HFFc6 (cell line): ENCODE measurements at regions not wholly inside any gene's neighbourhood (a gene's known extent, or its start where the extent isn't known, plus 50 kb on each side); places are given as distances from the start of the nearest gene placed in this dataset.

Experiments
- DNase-seq: peaks from one replicate; pipeline ENCODE4 v3.0.0-alpha.2; 2018
- H3K27ac Mint-ChIP-seq: 2 replicates; pipeline ENCODE4 v1.8.0; 2020; ENCODE audit warnings: mild to moderate bottlenecking, mixed read lengths
- H3K27me3 Mint-ChIP-seq: 2 replicates; pipeline ENCODE4 v1.8.0; 2021; ENCODE audit warnings: mild to moderate bottlenecking, moderate library complexity, mixed read lengths; ENCODE audit not compliant: insufficient read depth
- H3K36me3 Mint-ChIP-seq: 2 replicates; pipeline ENCODE4 v1.8.0; 2021; ENCODE audit warnings: low read depth, mixed read lengths
- H3K4me1 Mint-ChIP-seq: 2 replicates; pipeline ENCODE4 v1.8.0; 2020; ENCODE audit warnings: low read depth, mixed read lengths
- H3K4me3 Mint-ChIP-seq: 2 replicates; pipeline ENCODE4 v1.8.0; 2020; ENCODE audit warnings: mild to moderate bottlenecking, moderate library complexity, mixed read lengths
- H3K9me3 Mint-ChIP-seq: 2 replicates; pipeline ENCODE4 v1.8.0; 2020; ENCODE audit warnings: mild to moderate bottlenecking, mixed read lengths
- TF ChIP-seq, protein P1 (sequence below): fragments of 200-600 bp; sonication (generic); IDR thresholded peaks from 2 replicates; pipeline ENCODE4 v1.5.0; 2021; ENCODE audit warnings: antibody characterized with exemption, mild to moderate bottlenecking

- Mint-ChIP-seq H3K4me1 (no peaks in the 10 kb centered on the region), H3K9me3 (no peaks in the 10 kb centered on the region), H3K27me3 (no peaks in the 10 kb centered on the region), H3K27ac (no peak overlapping the region), H3K4me3 (no peak overlapping the region), H3K36me3 (no peaks in the 10 kb centered on the region)
- TF ChIP-seq, protein P1, sequence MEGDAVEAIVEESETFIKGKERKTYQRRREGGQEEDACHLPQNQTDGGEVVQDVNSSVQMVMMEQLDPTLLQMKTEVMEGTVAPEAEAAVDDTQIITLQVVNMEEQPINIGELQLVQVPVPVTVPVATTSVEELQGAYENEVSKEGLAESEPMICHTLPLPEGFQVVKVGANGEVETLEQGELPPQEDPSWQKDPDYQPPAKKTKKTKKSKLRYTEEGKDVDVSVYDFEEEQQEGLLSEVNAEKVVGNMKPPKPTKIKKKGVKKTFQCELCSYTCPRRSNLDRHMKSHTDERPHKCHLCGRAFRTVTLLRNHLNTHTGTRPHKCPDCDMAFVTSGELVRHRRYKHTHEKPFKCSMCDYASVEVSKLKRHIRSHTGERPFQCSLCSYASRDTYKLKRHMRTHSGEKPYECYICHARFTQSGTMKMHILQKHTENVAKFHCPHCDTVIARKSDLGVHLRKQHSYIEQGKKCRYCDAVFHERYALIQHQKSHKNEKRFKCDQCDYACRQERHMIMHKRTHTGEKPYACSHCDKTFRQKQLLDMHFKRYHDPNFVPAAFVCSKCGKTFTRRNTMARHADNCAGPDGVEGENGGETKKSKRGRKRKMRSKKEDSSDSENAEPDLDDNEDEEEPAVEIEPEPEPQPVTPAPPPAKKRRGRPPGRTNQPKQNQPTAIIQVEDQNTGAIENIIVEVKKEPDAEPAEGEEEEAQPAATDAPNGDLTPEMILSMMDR: no peak
- DNase-seq: no peak
Measured at GRCh38 chr7:112596981-112597380, 116.2 kb downstream of the LSMEM1 start.

GRCh38 chr7:112603673-112604072 is 122.9 kb downstream of the LSMEM1 start:
- Mint-ChIP-seq H3K4me1 (no peaks in the 10 kb centered on the region), H3K36me3 (no peaks in the 10 kb centered on the region), H3K27ac (no peak overlapping the region), H3K4me3 (no peak overlapping the region), H3K9me3 (no peaks in the 10 kb centered on the region), H3K27me3 (no peaks in the 10 kb centered on the region)
- no peak for DNase-seq
- TF ChIP-seq, protein P1: no peak

DNA sequence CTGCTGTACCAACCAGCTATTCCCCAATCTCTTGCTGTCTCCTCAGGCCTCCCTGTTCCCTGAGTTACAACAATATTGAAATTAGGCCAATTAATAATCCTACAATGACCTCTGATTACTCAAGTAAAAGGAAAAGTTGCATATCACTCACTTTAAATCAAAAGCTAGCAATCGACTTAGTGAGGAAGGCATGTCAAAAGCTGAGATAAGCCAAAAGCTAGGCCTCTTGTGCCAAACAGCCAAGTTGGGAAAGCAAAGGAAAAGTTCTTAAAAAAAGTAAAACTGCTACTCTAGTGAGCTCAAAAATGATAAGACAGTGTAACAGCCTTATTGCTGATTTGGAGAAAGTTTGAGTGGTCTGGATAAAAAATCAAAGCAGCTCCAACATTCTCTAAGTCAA is 129.8 kb downstream of the LSMEM1 start:
- H3K27me3 Mint-ChIP-seq: peaks cover 2% of the 10 kb centered on the region; the same call in 1 of the 2 replicates
- H3K4me3 Mint-ChIP-seq: no peak overlapping the region
- H3K36me3 Mint-ChIP-seq: no peaks in the 10 kb centered on the region
- no peak overlapping the region for H3K27ac Mint-ChIP-seq
- H3K9me3 Mint-ChIP-seq: no peaks in the 10 kb centered on the region; the same call in 1 of the 2 replicates
- DNase-seq: no peak
- H3K4me1 Mint-ChIP-seq: no peaks in the 10 kb centered on the region
- TF ChIP-seq, protein P1: no peak

DNA sequence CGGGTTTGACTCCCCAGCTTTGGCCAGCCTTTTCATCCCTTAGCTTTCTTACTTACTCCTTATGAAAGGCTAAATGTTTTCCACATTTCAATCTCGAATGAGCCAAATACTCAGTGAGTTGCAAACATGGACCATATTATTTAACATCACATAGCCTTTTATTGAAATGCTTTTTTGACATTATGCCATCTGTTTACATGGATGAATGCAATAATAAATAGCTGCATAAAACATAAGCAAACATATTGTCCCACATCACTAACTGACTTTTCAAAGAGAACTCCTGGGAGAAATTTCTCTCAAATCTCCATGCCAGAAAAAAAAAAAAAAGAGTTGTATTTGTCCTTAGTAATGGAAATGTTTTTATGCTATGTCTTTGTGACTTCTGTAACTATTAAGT is 134.9 kb downstream of the LSMEM1 start:
- no peaks in the 10 kb centered on the region for H3K27me3 Mint-ChIP-seq
- DNase-seq: no peak
- no peak overlapping the region for H3K4me3 Mint-ChIP-seq
- H3K4me1 Mint-ChIP-seq: no peaks in the 10 kb centered on the region
- H3K27ac Mint-ChIP-seq: no peak overlapping the region
- H3K9me3 Mint-ChIP-seq: peaks cover 9% of the 10 kb centered on the region; the same call in 1 of the 2 replicates
- TF ChIP-seq, protein P1: no peak
- no peaks in the 10 kb centered on the region for H3K36me3 Mint-ChIP-seq

GRCh38 chr7:112616295-112616694 is 135.5 kb downstream of the LSMEM1 start:
- TF ChIP-seq, protein P1: no peak
- Mint-ChIP-seq H3K27me3 (no peaks in the 10 kb centered on the region), H3K36me3 (no peaks in the 10 kb centered on the region), H3K4me3 (no peak overlapping the region), H3K27ac (no peak overlapping the region), H3K9me3 (peaks cover 10% of the 10 kb centered on the region; the same call in 1 of the 2 replicates), H3K4me1 (no peaks in the 10 kb centered on the region)
- no peak for DNase-seq

- H3K36me3 Mint-ChIP-seq: no peaks in the 10 kb centered on the region
- H3K9me3 Mint-ChIP-seq: peaks cover 13% of the 10 kb centered on the region; the same call in 1 of the 2 replicates
- DNase-seq: no peak
- TF ChIP-seq, protein P1: no peak
- H3K4me3 Mint-ChIP-seq: no peak overlapping the region
- no peaks in the 10 kb centered on the region for H3K4me1 Mint-ChIP-seq
- H3K27ac Mint-ChIP-seq: no peak overlapping the region
- H3K27me3 Mint-ChIP-seq: no peaks in the 10 kb centered on the region; the same call in 1 of the 2 replicates
Measured at GRCh38 chr7:112619343-112619742, 138.6 kb downstream of the LSMEM1 start.
